Stimulated activated CD4-positive, alpha-beta T cell treated with anti-CD3 and anti-CD28 coated beads, Interleukin-15, amount 100 ng/mL, for 48 hours (primary cell): ENCODE measurements at regions not wholly inside any gene's neighbourhood (a gene's known extent, or its start where the extent isn't known, plus 50 kb on each side); places are given as distances from the start of the nearest gene placed in this dataset.

Experiments used
- DNase-seq, 2 donors: peaks; one replicate each; pipeline ENCODE4 v3.0.0-alpha.2; 2020; ENCODE audit warnings: low read depth in 2 of 2

DNA sequence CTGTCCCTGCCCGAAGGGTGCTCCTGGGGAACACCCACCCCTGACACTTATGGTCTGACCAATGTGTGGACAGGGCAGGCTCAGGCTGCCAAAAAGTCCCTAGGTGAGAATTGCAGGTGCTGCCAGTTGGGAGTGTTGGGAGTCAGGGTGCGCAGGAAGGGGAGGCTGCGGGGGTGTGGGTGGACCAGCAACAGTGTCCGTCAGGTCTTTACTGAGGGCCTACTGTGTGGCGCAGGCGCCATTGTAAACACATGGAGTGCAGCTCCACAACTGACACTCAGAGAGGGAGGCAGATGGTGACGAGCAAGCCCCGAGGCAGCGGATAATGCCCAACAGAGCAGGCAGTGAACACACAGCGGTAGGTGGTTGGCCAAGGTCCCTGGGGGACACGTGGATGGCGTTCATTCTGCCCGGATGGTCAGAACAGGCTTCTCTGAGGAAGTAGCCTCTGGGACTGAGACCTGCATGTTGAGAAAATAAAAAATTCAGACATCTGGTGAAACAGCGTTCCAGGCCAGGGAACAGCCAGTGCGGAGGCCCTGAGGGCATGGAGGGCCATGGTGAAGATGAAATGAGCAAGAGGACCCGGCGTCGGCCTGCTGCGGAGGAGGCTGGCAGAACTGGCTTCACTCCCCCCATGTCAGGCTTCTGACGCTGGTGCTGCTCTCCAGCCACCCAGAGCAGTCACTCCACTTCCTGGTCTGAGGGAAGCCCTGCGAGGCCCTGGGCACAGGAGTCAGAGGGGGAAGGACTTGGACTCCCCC, 136.2 kb upstream of the ZBTB40 start:
- no peak for DNase-seq

DNA sequence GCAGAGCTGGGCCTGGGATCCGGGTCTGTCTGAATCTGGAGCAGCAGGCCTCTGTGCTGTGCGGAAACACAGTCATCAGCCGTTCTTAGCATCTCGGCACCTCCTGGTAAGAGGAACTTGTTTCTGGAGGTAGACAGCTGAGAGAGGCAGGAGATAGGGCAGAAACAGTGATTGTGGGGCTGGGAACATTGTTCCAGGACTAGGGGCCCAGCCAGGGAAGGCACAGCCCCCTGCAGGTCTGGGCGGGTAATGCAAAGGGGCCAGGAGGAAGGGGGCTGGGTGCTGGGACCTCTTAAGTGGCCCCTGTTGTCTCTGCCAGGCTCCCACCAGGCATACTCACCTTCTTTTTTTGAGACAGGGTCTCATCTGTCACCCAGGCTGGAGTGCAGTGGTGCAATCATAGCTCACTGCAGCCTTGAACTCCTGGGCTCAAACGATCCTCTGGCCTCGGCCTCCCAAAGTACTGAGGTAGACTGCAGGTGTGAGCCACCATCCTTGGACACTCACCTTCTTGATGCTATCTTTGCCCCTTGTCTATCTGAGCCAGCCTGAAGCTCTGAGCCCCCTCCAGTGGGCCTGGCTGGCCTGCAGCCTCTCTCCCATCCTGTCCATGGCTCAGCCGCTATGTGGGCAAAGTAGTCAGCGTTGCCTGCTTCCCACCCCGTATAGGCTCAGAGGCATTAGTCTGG, 134.3 kb upstream of the ZBTB40 start:
- peak in 1 of 2 donors; percentile 9 for DNase-seq

DNA sequence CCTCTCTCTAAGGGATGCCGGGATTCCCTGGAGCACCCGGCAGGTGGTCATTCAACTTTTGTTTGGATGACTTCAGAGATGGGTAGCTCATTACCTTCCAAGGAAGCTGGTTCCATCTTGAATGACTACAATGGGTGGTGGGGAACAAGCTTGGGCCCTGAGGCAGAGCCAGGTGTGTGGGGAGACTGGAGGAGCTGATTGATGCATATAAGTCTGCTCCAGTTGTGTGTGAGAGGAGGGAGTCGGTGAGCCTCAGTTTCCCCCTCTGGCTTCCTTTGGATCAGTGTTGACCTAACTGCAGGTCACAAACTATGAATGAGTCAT, 133.8 kb upstream of the ZBTB40 start:
- DNase-seq: no peak

DNA sequence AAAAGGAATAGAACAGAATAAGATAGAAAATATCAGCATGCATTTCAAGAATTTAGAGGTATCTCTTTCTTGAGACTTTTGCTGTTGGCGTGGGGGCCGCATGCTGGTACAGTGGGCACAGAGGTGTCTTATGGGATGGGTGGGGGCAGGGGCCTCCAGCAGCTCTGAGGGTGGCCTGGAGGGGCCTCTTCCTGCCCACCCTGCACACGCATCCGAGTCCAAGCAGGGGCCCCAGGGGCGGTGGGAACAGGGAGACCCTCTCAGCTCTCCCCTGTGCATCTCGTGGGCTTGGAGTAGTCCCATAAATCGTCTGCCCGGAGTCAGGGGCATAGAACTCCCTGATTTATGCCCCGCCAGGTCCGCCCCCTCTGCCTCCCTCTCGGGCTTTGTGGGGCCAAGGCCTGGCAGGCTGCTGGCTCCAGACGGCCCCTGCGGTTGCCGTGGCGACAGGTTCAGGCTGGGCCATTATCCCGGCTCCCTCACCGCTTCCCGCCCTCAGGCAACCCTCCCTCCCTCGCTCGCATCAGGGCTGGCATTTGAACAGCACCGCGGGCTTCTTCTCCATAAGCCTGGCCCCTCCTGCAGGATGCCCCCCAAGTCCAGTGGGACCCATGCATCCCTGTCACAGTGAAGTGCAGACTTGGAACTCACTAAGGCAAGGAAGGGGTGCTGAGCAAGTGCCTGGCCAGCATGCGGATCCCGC, 133.2 kb upstream of the ZBTB40 start:
- no peak for DNase-seq

DNA sequence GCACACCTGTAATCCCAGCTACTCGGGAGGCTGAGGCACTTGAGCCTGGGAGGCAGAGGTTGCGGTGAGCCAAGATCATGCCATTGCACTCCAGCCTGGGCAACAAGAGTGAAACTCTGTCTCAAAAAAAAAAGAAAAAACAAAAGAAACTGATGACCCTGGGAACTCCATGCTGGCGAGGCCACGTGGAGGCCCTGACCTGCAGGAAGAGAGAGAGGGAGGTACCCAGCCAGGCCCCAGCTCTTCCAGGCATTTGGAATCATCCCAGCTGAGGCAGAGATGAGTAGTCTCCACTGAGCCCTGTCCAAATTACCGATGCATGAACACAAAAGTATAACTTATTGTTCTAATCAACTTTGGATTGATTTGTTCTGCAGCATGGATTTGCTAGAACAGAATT, 132.0 kb upstream of the ZBTB40 start:
- no peak for DNase-seq

DNA sequence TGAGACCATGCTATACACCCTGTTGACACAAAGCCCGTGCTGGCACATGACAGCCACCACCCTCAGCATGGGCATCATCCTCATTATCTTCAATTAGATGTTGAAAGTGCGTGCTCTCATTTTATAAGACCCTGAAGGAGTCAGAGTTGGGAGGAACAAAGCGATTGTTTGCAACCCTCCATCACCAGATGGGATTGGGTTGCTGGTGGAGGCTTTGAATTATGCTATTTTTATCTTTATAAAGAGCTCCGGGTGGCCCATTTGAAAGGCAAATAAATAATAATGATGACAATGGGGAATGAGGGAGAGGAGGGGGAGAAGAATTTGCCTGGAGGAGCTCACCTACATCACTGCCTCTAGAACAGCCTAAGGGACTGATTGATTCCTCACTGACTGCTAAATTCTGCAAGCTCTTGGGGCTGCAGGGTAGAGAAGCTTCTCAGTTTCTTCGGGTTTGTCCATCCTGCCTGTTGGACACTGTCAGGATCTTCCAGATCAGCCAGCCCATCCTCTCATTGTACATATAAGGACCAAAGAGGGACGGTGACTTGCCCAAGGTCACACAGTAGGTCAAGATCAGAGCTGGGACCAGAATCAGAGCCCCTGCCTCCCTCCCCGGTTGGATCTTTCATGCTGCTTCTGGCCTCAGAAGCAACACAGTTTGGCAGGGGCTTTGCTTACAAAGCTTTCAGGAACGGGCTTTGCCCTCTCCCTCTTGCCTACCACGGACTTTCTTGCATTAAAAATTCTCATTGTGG, 130.9 kb upstream of the ZBTB40 start:
- DNase-seq: no peak

DNA sequence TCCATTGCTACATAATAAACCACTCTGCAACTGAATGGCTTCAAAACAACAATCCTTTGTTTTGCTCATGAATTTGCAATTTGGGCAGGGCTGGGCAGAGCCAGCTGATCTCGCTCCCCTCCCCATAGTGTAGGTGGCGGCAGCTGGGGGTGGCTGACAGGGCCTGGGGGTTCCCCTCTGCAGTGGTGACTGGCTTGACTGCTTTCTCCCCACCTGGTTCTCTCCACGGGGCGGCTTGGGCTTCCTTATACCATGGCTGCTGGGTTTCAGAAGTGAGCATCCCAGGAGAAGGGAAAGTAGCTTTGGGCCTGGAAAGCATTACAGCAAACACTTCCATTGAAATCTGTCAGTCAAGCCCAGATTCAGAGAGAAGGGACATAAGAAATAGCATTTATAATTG, 129.7 kb upstream of the ZBTB40 start:
- DNase-seq: no peak

DNA sequence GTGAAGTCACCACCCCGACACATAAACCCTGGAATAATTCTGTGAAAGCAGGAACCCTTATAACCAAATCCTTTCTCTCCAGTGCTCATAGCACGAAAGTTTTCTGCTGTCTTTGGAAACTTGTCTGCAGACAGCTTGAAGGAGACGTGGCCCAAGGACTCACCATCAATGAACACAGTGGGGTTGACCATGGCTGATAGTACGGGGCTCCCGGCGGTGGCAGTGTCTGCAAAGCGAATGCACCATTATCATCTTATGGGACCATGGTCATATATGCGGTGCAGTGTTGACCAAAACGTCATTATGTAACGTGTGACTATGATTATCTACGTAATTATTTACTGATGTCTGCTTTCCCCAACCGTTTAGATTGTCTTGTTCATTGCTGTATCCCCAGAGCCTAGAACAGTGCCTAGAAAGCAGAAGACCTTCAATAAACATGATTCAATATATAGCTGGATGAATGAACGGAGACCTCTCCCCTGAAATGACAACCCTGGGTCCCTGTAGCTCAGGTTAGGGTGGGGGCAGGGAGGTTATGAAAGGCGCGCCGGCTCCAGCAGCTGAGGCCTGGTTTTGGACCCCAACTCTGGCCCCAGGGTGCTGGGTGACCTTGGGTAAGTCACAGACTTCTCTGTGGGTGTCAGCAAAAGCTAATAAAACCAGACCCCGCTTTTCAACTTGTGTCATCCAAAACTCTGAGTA, 128.4 kb upstream of the ZBTB40 start:
- no peak for DNase-seq

DNA sequence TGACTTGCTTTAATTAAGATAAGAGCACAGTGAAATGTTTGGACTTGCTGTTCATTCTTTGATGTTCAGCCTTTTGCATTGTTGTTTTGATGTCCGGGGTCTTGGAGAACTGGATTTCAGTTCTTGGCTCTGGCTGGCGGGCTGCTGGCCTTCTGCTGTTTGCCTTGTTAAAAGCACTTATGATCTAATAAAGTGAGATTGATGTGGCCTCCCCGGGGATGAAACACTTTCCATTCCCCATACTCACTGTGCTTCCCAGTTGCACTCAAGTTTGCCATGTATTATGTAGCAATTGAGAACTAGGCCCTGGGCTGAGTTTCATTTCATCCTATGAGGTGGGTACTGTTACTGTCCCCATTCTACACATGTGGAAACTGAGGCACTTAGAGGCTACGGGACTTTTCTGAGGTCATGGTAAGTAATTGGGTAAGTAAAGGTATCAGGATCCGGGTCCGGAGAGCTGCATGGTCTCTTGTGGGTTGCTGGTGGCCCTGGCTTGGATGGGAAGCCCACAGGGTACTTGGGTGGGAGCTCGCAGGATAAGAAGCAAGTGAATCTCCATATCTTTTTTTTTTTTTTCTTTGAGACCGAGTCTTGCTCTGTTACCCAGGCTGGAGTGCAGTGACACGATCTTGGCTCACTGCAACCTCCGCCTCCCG, 127.7 kb upstream of the ZBTB40 start:
- no peak for DNase-seq

DNA sequence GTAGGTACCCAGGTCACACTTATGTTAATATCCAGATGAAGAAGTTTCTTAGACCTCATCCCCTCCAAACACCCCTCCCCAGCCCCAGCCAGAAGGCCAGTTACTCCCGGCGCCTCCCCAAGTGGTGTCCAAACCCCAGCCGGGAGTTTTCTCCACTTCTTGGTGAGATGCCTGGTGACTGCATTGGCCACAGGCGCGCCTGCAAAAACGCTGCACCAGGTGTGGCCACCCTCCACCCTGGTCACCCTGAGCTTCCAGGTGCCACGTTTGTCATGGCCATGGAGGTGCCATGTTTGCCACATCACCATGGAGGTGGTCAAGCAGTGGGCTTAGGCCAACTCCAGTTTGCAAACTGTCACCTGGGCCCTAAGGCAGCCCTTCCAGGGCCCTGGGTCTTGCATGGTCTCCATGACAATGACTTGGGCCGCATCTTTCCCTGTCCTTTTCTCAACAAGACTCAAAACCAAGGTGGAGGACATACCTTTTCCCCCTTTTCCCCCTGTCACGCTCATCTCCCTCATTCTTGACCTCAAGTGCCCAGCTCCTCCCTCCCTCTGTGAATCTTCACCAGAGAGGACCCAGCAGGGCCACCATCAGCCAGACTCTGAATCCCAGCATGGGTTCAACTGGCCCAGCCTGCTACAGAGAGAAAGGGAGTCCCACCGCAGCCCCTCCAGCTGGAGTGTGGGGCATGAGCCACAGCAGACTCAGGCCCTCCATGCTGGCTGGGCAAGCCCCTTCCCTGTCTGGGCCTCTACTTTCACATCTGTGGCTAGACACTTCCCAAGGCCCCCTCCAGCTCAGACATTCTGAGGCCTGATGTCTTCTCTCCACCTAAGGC, 125.9 kb upstream of the ZBTB40 start:
- DNase-seq: no peak

DNA sequence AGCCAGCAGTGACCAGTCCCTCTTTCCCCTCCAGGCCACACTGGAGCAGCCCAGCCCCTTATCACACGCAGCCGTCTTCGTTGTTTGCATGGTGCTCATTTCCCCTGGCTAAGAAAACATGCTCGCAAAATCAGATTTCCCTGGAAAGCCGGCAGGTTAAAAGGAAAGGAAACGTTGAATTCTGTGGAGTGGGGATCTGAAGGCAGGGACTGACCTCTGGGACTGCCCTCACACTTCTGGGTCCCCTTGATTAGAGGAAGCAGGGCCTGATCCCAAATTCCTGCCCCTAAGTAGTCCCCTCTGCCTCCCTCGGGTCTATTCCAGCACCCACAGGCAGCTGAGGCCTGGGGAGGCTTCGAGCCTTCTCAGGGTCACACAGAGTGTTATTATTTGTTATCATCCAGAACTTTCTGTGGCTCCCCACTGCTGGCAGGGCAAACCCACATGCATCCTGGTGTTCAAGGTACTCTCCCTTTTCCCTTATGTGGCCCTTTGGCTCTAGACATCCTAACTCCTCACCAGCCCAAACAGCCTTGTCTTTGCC, 125.2 kb upstream of the ZBTB40 start:
- DNase-seq: no peak

DNA sequence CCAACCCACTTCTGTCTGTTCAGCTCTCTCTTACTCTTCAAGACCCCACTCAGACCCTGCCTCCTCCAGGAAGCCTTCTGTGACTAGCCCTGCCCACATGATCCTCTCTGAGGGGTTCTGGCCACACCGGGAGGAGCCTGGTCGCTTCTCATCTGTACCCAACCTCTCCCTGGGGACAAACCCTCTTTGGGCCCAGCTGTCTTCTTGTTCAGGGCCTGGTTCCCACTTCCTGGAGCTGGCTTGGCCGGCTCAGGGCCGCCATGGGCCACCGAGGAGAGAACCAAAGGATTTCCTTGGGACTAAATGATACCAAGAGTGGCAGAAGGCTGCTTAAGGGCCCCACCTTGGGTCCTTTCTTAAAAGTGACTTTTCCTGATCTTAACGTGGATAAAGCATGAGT, 124.7 kb upstream of the ZBTB40 start:
- DNase-seq: no peak

DNA sequence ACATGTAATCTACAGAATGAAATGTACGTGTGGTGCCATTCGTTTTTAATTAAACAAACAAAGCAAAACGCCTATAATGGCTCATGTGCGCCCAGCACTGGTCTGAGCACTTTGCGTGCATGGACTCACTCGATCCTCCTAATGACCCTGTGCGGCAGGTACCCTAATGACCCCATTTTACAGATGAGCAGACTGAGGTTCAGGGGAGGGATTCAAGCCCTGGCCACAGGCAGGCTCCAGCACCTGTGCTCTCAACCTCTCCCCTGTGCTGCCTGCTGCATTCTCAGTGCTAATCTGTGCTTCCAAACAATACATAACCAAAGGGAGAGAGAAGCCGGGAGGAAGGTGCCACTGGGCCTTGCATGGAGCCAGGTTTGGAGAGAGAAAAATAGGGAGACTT, 124.2 kb upstream of the ZBTB40 start:
- DNase-seq: no peak

DNA sequence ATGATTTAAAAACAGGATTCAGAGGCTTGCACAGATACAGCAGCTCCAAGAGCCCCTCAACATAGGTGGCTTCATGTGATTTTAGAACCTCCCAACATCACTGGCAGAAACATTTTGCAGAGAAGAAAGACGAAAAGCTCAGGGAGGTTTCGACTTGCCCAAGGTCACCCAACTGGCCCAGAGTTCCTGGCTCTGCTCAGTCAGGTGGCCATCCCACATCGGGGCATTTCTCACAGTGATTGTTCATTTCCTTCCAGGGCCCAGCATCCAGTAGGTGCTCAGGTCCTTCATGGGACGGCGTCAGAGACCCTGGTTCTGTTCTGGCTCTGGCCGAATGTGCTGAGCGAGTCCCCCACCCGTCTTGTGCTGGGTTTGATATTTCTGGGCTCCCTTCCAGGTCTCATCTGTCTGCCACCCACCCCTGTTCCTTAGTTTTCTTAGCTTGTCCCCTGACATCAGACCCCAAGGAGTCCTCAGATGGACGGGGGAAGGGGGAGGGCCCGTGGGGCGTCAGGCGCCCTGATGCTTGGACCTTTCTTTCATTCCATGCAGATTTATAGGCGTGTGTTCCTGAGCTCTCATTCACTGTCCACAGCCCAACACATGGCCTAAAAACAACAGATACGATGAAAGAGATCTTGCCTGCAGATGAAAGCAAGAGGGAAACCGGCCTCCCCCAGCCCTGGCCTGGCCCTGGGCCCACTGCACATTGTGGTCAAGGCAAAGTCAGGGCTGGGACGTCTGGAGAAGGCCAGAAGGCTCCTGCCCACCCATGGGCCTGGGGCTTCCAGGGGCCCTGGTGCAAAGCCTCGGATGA, 123.1 kb upstream of the ZBTB40 start:
- DNase-seq: no peak

DNA sequence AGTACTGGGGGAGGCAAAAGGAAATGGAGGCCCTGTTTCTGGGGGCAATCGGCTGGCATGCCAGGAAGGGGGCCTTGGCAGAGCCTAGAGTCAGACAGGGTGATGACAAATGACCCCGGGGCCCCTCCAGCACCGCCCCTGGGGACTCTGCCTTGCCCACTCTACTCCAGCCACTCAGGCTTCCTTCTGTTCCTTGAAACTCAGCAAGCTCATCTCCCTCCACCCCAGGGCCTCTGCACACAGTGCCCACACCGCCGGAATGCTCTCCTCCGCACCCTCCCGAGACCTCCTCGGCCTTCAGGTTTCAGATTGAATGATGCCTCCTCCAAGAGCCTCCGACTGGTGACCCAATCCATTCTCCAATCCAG, 122.5 kb upstream of the ZBTB40 start:
- no peak for DNase-seq

DNA sequence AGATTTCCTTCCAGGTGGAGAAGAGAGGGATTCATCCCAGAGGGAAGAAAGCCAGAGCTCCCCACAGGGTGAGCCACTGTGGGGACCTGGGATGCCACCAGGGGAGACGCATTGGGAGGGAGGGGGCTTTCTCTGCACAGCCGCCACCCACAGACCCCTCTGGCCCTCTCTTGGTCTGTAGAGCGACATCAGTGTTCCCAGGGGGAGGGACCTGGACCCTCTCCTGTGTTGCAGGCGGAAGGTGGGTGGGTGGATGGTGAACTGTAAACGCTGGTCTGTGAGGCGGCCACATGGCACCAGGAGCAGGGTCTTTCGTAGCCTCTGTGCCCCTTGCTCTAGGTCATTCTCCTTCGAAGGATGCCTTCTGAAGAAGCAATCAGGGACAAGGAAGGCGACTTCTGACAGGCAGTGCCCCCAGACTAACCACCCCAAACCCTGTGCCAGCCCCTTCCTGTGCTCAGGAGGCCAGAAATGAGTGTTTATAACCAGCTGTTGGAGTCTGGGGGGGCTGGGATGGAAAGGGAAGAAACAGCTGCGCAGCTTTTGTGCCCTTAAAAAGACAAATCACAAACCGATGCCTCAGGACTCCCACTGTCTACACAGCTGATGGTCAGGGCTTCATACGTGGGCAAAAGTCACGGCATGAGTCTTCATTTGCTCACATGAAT, 121.4 kb upstream of the ZBTB40 start:
- no peak for DNase-seq

DNA sequence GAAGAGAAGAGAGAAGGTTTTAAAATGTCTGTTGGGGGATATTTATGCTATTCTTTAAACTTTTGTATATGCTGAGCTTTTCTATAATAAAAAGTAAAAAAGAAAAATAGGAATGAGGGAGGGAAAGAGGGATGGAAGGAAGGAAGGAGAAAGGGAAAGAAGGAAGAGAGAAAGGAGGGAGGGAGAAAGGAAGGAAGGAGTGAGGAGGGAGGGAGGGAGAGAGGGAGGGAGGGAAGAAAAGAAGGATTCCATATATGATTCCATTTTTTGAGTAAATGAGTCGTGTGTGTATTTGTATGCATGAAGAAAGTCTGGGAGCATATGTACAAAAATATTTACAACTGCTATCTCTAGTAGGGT, 120.9 kb upstream of the ZBTB40 start:
- DNase-seq: no peak

DNA sequence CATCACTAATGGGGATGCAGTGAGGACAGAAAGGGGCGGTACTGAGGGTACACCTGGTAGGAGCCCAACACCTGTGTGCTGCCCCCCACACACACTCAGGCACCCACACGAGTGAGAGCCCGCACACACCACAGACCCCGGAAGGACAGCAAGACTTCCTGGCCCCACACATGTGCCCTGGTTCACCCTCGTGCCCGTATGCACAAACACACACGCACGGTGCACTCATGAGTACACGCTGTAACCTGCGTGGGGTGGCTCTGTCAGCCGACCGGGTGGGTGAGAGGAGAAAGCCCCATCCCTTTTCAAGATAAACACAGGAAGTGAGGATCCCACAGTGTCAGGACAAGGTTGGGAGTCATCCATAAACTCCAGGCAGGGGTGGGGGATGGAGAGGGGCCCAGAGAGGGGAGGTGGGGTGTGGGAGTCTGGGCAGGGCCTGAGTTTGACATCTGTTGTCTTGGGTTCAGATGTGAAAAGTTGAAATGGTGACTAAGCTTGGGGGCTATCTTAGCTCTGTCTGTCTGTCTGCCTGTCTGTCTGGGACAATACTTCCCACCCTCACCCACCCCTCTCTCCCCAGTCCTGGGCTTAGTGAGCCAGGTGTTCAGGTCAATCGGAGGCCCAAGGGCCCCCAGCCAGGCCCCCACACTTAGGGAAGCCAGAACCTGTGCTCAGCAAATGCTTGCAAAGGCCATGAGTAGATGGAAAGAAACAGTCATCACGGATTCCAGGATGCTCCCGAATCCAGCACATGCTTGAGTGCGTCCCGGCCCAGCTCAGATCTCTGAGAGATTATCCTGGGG, 119.8 kb upstream of the ZBTB40 start:
- DNase-seq: no peak
